Suprapubic skin (tissue), 4 donors: ENCODE measurements at regions not wholly inside any gene's neighbourhood (a gene's known extent, or its start where the extent isn't known, plus 50 kb on each side); places are given as distances from the start of the nearest gene placed in this dataset.

Experiments
- DNase-seq, 2 donors: peaks; one replicate each; pipeline ENCODE4 v3.0.0-alpha.2; 2019; ENCODE audit warnings: low spot score in 2 of 2
- H3K27ac ChIP-seq: fragments of 200-600 bp; sonication (generic); one replicate; pipeline ENCODE4 v1.5.1; 2019
- H3K27me3 ChIP-seq: fragments of 200-600 bp; sonication (generic); one replicate; pipeline ENCODE4 v1.5.1; 2019
- H3K36me3 ChIP-seq: fragments of 200-600 bp; sonication (generic); one replicate; pipeline ENCODE4 v1.5.1; 2019
- H3K4me1 ChIP-seq: fragments of 200-600 bp; sonication (generic); one replicate; pipeline ENCODE4 v1.5.1; 2019
- H3K4me3 ChIP-seq: fragments of 200-600 bp; sonication (generic); one replicate; pipeline ENCODE4 v1.5.1; 2019; ENCODE audit warnings: mild to moderate bottlenecking
- H3K9me3 ChIP-seq: fragments of 200-600 bp; sonication (generic); one replicate; pipeline ENCODE4 v1.5.1; 2019
- EP300 ChIP-seq: sonication (generic); formaldehyde crosslinking; IDR thresholded peaks from one replicate; pipeline ENCODE4 v1.6.1; 2017; ENCODE audit warnings: antibody characterized with exemption
- POLR2A ChIP-seq, 2 donors: fragments of 450-650 bp; IDR thresholded peaks; one replicate each; pipeline ENCODE4 v1.6.1; 2017; ENCODE audit warnings: antibody characterized with exemption in 2 of 2, mild to moderate bottlenecking in 2 of 2, moderate library complexity in 2 of 2
- POLR2AphosphoS5 ChIP-seq, 3 donors: sonication (generic); formaldehyde crosslinking; IDR thresholded peaks; one replicate each; pipeline ENCODE4 v1.6.1; 2017; ENCODE audit warnings: antibody characterized with exemption in 3 of 3
- WGBS: methylation state at CpG from one replicate; pipeline ENCODE4 v1.1.5; 2018; 5-methylcytosine and 5-hydroxymethylcytosine counted together
- TF ChIP-seq, protein P1 (sequence below), 2 donors: fragments of 200-600 bp in 1 of 2; fragments of 450-650 bp in 1 of 2; sonication (generic) in 1 of 2; IDR thresholded peaks; one replicate each; pipeline ENCODE4 v1.5.1; 2016 to 2019; ENCODE audit warnings: antibody characterized with exemption in 2 of 2, mild to moderate bottlenecking in 1 of 2, moderate library complexity in 1 of 2

DNA sequence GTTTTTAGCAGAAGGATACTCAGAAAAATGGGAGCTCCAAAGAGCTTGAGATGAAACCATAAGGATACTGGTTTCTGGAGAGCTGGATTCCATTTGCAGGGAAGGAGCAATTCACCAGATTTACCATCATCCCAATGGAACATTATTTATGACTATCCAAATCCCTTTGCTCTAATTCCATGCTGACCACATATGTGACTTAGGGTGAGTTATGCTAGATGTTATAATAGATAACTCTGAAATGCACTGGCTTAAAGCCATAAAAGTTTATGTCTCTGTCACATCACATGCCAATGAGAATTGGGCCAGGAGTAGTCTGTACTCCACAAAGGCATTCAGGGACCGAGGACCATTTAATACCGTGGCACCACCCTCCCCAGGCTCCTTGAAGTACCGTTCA is 185.2 kb downstream of the SKIDA1 start:
- H3K27ac ChIP-seq: no peak overlapping the region
- no peaks in the 10 kb centered on the region for H3K27me3 ChIP-seq
- H3K9me3 ChIP-seq: no peaks in the 10 kb centered on the region
- TF ChIP-seq, protein P1, sequence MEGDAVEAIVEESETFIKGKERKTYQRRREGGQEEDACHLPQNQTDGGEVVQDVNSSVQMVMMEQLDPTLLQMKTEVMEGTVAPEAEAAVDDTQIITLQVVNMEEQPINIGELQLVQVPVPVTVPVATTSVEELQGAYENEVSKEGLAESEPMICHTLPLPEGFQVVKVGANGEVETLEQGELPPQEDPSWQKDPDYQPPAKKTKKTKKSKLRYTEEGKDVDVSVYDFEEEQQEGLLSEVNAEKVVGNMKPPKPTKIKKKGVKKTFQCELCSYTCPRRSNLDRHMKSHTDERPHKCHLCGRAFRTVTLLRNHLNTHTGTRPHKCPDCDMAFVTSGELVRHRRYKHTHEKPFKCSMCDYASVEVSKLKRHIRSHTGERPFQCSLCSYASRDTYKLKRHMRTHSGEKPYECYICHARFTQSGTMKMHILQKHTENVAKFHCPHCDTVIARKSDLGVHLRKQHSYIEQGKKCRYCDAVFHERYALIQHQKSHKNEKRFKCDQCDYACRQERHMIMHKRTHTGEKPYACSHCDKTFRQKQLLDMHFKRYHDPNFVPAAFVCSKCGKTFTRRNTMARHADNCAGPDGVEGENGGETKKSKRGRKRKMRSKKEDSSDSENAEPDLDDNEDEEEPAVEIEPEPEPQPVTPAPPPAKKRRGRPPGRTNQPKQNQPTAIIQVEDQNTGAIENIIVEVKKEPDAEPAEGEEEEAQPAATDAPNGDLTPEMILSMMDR (IDR thresholded peaks at IDR 0.05): no peak
- TF ChIP-seq POLR2A (IDR thresholded peaks at IDR 0.05): no peak
- no peak for TF ChIP-seq EP300
- TF ChIP-seq POLR2AphosphoS5 (IDR thresholded peaks at IDR 0.05): no peak
- H3K4me1 ChIP-seq: peaks cover 15% of the 10 kb centered on the region
- DNase-seq: peak in 1 of 2 donors; percentile 6
- no peak overlapping the region for H3K4me3 ChIP-seq
- no peaks in the 10 kb centered on the region for H3K36me3 ChIP-seq
- 80% methylated on average over 3 of the region's 3 CpGs for WGBS

DNA sequence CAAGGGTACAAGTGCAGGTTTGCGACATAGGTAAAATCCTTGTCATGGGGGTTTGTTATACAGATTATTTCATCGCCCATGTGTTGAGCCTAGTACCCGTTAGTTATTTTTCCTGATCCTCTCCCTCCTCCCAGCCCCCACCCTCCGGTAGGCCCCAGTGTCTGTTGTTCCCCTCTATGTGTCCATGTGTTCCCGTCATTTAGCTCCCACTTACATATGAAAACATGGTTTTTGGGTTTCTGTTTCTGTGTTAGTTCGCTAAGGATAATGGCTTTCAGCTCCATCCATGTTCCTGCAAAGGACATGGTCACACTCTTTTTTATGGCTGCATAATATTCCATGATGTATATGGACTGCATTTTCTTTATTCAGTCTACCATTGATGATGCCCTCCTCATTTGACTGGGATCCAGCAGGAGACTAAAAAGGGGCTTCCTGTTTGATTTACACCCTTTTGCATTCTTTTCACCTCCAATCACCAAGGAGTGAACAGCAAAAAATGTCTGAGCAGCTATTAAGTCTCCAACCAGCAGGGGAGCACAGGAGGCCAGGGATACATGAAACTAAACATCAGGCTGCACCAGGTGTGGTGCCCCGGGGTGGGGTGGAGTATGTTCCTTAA is 188.2 kb downstream of the SKIDA1 start:
- no peak overlapping the region for H3K4me3 ChIP-seq
- H3K9me3 ChIP-seq: no peaks in the 10 kb centered on the region
- 77% methylated on average over 7 of the region's 7 CpGs for WGBS
- H3K27me3 ChIP-seq: no peaks in the 10 kb centered on the region
- TF ChIP-seq, protein P1 (IDR thresholded peaks at IDR 0.05): no peak
- TF ChIP-seq POLR2A (IDR thresholded peaks at IDR 0.05) (no peak), POLR2AphosphoS5 (IDR thresholded peaks at IDR 0.05) (no peak), EP300 (no peak)
- H3K4me1 ChIP-seq: peaks cover 26% of the 10 kb centered on the region
- H3K27ac ChIP-seq: no peak overlapping the region
- no peaks in the 10 kb centered on the region for H3K36me3 ChIP-seq
- DNase-seq: peak in 1 of 2 donors; percentile 13

DNA sequence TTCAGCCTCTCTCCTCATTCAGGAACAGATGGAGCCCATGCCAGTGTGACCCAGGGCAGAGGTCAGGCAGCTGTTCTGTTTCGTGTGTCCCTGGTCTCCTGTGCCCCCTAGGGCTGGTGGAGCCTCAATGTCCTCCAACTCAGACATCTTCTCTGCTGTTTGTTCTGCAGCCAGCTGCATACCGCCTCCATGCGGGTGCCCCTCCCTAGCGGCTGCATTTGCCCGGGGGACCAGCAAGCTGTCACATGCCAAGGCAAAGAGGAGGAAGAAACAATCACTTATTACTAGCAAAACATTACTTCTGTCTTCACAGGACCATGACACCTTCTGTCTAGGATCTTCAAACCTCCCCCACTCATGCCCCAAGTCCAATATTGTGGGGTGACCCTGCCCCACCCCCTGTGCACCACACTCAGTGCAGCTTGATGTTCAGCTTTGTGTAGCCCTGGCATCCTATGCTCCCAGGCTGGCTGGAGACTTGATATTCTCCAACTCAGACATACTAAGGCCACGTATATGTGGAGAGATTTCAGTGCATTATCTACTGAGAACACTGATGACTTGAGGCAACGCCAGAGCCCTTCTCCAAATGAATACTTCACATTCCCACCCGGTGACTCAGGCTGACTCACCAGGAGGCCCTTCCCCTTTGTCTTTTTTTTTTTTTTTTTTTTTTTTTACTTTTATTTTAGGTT is 188.9 kb downstream of the SKIDA1 start:
- Histone ChIP-seq H3K27me3 (no peaks in the 10 kb centered on the region), H3K9me3 (no peaks in the 10 kb centered on the region), H3K36me3 (no peaks in the 10 kb centered on the region), H3K4me1 (peaks cover 26% of the 10 kb centered on the region), H3K4me3 (no peak overlapping the region), H3K27ac (peak overlapping the region; percentile 13)
- TF ChIP-seq, protein P1 (IDR thresholded peaks at IDR 0.05): no peak
- TF ChIP-seq POLR2A (IDR thresholded peaks at IDR 0.05): no peak
- peak in 1 of 3 donors; percentile 44 for TF ChIP-seq POLR2AphosphoS5 (IDR thresholded peaks at IDR 0.05)
- TF ChIP-seq EP300: no peak
- DNase-seq: peak in 1 of 2 donors; percentile 77
- WGBS: 5% methylated on average over 8 of the region's 8 CpGs

DNA sequence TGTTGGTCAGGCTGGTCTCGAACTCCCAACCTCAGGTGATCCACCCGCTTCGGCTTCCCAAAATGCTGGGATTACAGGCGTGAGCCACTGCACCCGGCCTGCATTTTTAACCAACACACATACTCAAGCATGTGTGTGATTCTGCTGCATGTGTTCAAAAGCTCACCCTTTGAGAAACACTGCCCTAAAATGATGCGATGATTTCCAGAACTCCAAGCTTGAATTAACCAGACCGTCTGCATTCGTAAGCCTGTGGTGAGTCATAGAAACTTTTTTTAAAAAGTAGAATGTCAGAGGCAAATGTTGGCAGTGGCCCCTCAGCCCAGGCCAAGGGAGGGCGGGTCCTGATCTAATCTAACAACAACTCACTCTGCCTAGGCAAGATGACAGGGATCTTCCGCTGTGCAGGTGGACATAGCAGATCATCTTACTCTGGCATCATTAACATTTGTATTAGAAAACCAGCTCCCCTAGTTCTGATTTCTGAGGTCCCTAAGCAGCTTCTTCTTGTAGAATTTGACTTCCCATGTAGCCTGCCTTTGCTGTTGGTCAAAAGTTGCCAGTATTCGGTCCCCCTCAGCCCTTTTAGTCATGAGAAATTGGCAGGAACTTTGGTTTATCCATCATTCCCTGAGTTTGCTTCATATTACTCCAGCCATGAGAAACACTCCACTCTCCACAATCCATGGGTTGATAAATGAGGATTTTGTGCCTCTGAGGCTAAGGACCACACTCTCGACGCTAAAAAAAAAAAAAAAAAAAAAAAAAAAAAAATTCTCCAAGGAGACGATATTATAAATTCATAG is 190.4 kb downstream of the SKIDA1 start:
- Histone ChIP-seq H3K4me3 (no peak overlapping the region), H3K9me3 (no peaks in the 10 kb centered on the region), H3K4me1 (peaks cover 28% of the 10 kb centered on the region), H3K27ac (peak overlapping the region; percentile 14), H3K36me3 (no peaks in the 10 kb centered on the region), H3K27me3 (no peaks in the 10 kb centered on the region)
- WGBS: 29% methylated on average over 14 of the region's 14 CpGs
- DNase-seq: peak; percentile 83 to 85
- no peak for TF ChIP-seq POLR2A (IDR thresholded peaks at IDR 0.05)
- TF ChIP-seq, protein P1 (IDR thresholded peaks at IDR 0.05): no peak
- no peak for TF ChIP-seq EP300
- TF ChIP-seq POLR2AphosphoS5 (IDR thresholded peaks at IDR 0.05): peak in 1 of 3 donors; percentile 42

DNA sequence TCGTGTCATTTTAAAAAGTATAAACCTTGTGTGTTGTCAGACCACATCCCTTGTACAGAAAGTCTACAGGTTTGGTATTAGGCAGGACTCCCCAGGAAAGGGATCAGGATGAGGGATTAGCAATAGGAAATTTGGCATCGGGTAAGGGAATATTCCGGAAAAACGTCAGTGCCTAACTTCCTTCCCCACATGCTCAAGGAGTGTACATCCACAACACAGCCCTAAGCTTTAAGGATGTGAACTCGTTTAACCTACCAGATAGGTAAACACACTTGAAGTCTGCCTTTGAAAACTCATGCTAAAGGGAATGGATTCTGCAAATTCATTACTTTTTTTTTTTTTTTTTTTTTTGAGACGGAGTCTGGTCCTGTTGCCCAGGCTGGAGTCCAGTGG is 194.9 kb downstream of the SKIDA1 start:
- 53% methylated on average over 6 of the region's 6 CpGs for WGBS
- DNase-seq: no peak
- TF ChIP-seq POLR2AphosphoS5 (IDR thresholded peaks at IDR 0.05) (no peak), POLR2A (IDR thresholded peaks at IDR 0.05) (no peak), EP300 (no peak)
- TF ChIP-seq, protein P1 (IDR thresholded peaks at IDR 0.05): no peak
- no peak overlapping the region for H3K27ac ChIP-seq
- no peaks in the 10 kb centered on the region for H3K9me3 ChIP-seq
- H3K4me3 ChIP-seq: no peak overlapping the region
- H3K36me3 ChIP-seq: no peaks in the 10 kb centered on the region
- H3K27me3 ChIP-seq: no peaks in the 10 kb centered on the region
- peaks cover 23% of the 10 kb centered on the region for H3K4me1 ChIP-seq
